Heart left ventricle (tissue), 16 donors: ENCODE measurements at regions not wholly inside any gene's neighbourhood (a gene's known extent, or its start where the extent isn't known, plus 50 kb on each side); places are given as distances from the start of the nearest gene placed in this dataset.

Source experiments
- ATAC-seq, 4 donors: fragments of 200-7000 bp; cut with Tn5 transposase; one replicate each; pipeline ENCODE4 v1.9.1; 2020 to 2022; ENCODE audit warnings: moderate library complexity in 4 of 4, mild to moderate bottlenecking in 3 of 4, moderate number of reproducible peaks in 1 of 4
- DNase-seq, 5 donors: peaks; one replicate each; pipeline ENCODE4 v3.0.0-alpha.2; 2020
- H3K27ac ChIP-seq, 12 donors: fragments of 200-600 bp; sonication (generic) in 4 of 12; one replicate each; pipeline versions ENCODE4 v1.5.0 to v1.8.0; 2016 to 2022; ENCODE audit warnings: mild to moderate bottlenecking in 2 of 12
- H3K27me3 ChIP-seq, 9 donors: fragments of 200-600 bp; sonication (generic) in 2 of 9; one replicate each; pipeline versions ENCODE4 v1.5.1 to v1.8.0; 2016 to 2022; ENCODE audit warnings: mild to moderate bottlenecking in 3 of 9
- H3K36me3 ChIP-seq, 9 donors: fragments of 200-600 bp; sonication (generic) in 2 of 9; one replicate each; pipeline versions ENCODE4 v1.5.0 to v1.8.0; 2018 to 2022; ENCODE audit warnings: mild to moderate bottlenecking in 2 of 9
- H3K4me1 ChIP-seq, 12 donors: fragments of 200-600 bp; sonication (generic) in 4 of 12; one replicate each; pipeline versions ENCODE4 v1.5.0 to v1.8.0; 2016 to 2022; ENCODE audit warnings: mild to moderate bottlenecking in 3 of 12
- H3K4me3 ChIP-seq, 12 donors: fragments of 200-600 bp; sonication (generic) in 4 of 12; one replicate each; pipeline versions ENCODE4 v1.5.0 to v1.8.0; 2017 to 2022; ENCODE audit warnings: mild to moderate bottlenecking in 9 of 12, moderate library complexity in 4 of 12
- H3K9me3 ChIP-seq, 12 donors: fragments of 200-600 bp; sonication (generic) in 4 of 12; one replicate each; pipeline versions ENCODE4 v1.5.0 to v1.8.0; 2016 to 2022; ENCODE audit warnings: mild to moderate bottlenecking in 1 of 12
- CTCF ChIP-seq, 12 donors: fragments of 200-600 bp; sonication (generic) in 4 of 12; IDR thresholded peaks; one replicate each; pipeline versions ENCODE4 v1.5.0 to v1.8.0; 2018 to 2022; ENCODE audit warnings: antibody characterized with exemption in 12 of 12, mild to moderate bottlenecking in 5 of 12
- POLR2A ChIP-seq, 2 donors: fragments of 450-650 bp; IDR thresholded peaks; one replicate each; pipeline ENCODE4 v1.6.1; 2017; ENCODE audit warnings: antibody characterized with exemption in 2 of 2, mild to moderate bottlenecking in 2 of 2, moderate library complexity in 2 of 2
- WGBS, 4 donors: extraction: QIAGEN DNeasy Blood & Tissue Kit in 2 of 4; methylation state at CpG; one replicate each; pipeline versions ENCODE4 v1.1.5 to v1.1.7; 2013 to 2018; 5-methylcytosine and 5-hydroxymethylcytosine counted together
- intact Hi-C, 10 donors: fragments of 100-400 bp; cut with DNase I; formaldehyde crosslinking; loops; one replicate each; pipeline versions ENCODE4 v1.11.1 to v1.14.2; 2022
- donor health status: ischemic (EF 13 %, LVEDD 7.1; RV severe dilation, severe dysfunction).
- donor health status: healthy with polysubstance abuse.
- donor health status: DM: no; HTN: yes; CAD: no.
- donor health status: DM: no; HTN: no; CAD: no.
- donor health status: ischemic (EF 25% LVEDD 6.9; RV normal size, moderate dysfunction).
- donor health status: ischemic (EF 25% LVEDD 5.7; RV mildly dilated, moderate dysfunction).
- donor health status: healthy.
- donor health status: DM: yes; HTN: yes; CAD: no.
- donor health status: ischemic (EF 35%, LVEDD 5.7; RV mildly dilated, moderate dysfunction).
- donor health status: nonischemic (EF 11% LVEDD 7.7; RV severe dilation, severe dysfunction).
- donor health status: DM: yes; HTN: yes; CAD: no.
- donor health status: PGD.
- donor health status: ischemic (EF 29% LVEDD 5.4; RV normal size, mild dysfunction).
- donor health status: nonischemic (EF 23%, LVEDD 6.1; RV moderate dilation, normal function).

DNA sequence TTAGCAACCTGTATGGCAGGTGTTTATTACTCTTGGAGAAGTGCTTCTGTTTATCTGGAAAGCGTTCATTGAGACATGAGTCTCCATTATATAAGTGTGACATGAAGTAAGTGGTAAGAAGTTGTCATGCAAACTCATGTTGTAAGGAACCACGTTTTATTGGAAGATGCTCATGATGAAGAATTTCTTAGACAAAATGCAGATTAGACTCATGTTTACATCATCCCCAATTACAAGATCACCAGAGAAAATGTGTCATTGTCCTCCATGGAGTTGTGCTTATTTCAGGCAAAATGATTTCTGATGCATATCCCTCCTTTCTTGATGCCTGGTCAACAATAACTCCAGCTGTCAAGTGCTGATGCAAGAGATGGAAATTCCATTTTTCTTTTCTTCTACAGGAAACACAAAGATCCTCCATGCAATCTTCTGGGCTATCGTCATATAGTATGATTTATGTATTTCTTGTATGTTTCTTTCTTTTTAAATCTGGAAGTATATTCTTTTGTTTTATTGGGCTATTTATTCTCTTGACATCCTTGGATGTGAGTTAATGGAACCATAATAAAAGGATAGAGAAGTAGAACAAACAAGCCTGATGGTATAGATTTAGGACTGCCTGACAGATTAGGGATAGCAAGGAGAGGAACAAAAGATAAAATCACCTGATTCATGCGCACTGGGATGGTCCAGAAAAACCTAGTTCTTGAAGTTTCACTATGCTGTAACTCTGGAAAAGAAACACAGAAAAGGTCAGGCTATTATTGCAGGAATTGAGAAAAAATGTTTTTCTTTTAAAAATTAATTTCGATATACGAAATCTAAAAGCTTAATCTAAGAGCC is 50.7 kb upstream of the DIAPH3 start:
- Histone ChIP-seq H3K4me1 (no peaks in the 10 kb centered on the region), H3K4me3 (no peak overlapping the region), H3K27ac (no peak overlapping the region), H3K9me3 (no peaks in the 10 kb centered on the region), H3K27me3 (no peaks in the 10 kb centered on the region), H3K36me3 (no peaks in the 10 kb centered on the region)
- intact Hi-C loops: no loop called here
- DNase-seq: no peak
- TF ChIP-seq POLR2A (IDR thresholded peaks at IDR 0.05): no peak
- no peak for TF ChIP-seq CTCF (IDR thresholded peaks at IDR 0.05)
- no peak for ATAC-seq
- WGBS, 4 donors: 78 to 85% (median 81%) methylated on average over 6 of the region's 6 CpGs

DNA sequence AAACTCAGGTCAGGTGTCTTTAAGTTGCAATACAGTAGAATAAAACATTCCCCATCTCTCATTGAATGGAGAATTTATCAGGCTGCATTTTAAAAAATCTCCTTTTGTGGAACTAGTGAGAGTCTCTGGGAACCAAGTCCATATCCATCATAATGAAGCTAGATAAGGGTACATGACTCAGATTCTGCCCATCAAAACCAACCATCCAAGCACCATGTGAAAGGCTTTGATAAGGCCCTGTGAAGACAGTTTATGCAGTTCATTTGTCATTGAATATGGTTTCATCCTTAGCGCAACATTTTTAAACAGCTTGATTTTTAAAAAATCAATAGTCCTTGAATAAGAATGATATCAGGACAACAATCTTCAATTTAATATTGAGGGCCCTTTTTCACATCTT is 56.3 kb upstream of the DIAPH3 start:
- no peaks in the 10 kb centered on the region for H3K4me1 ChIP-seq
- no peak for TF ChIP-seq CTCF (IDR thresholded peaks at IDR 0.05)
- no peak for TF ChIP-seq POLR2A (IDR thresholded peaks at IDR 0.05)
- no peaks in the 10 kb centered on the region for H3K27me3 ChIP-seq
- DNase-seq (no peak), ATAC-seq (no peak)
- 89 to 94% (median 94%) methylated on average over 1 of the region's 1 CpG for WGBS, 4 donors
- H3K9me3 ChIP-seq: no peaks in the 10 kb centered on the region
- H3K36me3 ChIP-seq: no peaks in the 10 kb centered on the region
- intact Hi-C loops: no loop called here
- H3K27ac ChIP-seq: no peak overlapping the region
- no peak overlapping the region for H3K4me3 ChIP-seq

DNA sequence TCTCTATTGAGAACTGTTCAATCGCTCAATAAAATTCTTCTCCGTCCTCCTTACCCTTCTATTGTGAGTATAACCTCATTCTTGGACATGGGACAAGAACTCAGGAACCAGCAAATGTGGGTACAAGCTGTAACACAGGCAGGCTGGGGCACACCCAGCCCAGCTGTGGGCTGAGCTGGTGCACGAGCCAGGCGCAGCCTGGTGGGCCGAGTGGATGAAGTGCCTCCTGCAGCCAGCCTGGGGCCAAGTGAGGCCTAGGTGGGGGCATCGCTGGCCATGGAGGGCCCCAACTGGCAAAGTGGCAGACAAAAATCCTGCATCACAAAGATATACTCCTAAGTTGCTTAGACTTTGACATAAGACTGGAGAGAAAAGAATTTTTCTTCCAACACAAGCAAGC is 57.9 kb upstream of the DIAPH3 start:
- TF ChIP-seq CTCF (IDR thresholded peaks at IDR 0.05) (no peak), POLR2A (IDR thresholded peaks at IDR 0.05) (no peak)

GRCh38 chr13:60226507-60226906 is 62.8 kb upstream of the DIAPH3 start:
- H3K9me3 ChIP-seq: no peaks in the 10 kb centered on the region
- H3K27me3 ChIP-seq: peaks cover 0 to 4% (median 0%) of the 10 kb centered on the region in 9 donors
- no peak overlapping the region for H3K27ac ChIP-seq
- ATAC-seq: peak in 1 of 4 donors; percentile 50
- no peak for DNase-seq
- no peak overlapping the region for H3K4me3 ChIP-seq
- intact Hi-C loops: no loop called here
- no peak for TF ChIP-seq POLR2A (IDR thresholded peaks at IDR 0.05)
- peak in 6 of 12 donors; percentile 20 to 35 (median 22) for TF ChIP-seq CTCF (IDR thresholded peaks at IDR 0.05)
- H3K4me1 ChIP-seq: no peaks in the 10 kb centered on the region
- WGBS, 4 donors: 11 to 26% (median 20%) methylated on average over 3 of the region's 3 CpGs
- no peaks in the 10 kb centered on the region for H3K36me3 ChIP-seq

More for the DNA sequence above, 57.9 kb upstream of the DIAPH3 start:
- ATAC-seq: no peak
- no peaks in the 10 kb centered on the region for H3K9me3 ChIP-seq
- no peaks in the 10 kb centered on the region for H3K36me3 ChIP-seq
- H3K4me1 ChIP-seq: no peaks in the 10 kb centered on the region
- no peak for DNase-seq
- peaks cover 0 to 4% (median 0%) of the 10 kb centered on the region in 9 donors for H3K27me3 ChIP-seq
- H3K4me3 ChIP-seq: no peak overlapping the region
- H3K27ac ChIP-seq: no peak overlapping the region
- WGBS, 4 donors: 81 to 98% (median 88%) methylated on average over 4 to 6 of the region's 6 CpGs
- intact Hi-C loops: no loop called here
